ENCODE measurements at regions not wholly inside any gene's neighbourhood (a gene's known extent, or its start where the extent isn't known, plus 50 kb on each side); places are given as distances from the start of the nearest gene placed in this dataset.

- H3K4me1 Mint-ChIP-seq (ENCODE audit: low read depth), result no peaks in the 10 kb centered on the region
- H3K4me3 Mint-ChIP-seq (ENCODE audit: low read depth), result no peak overlapping the region
- TF ChIP-seq, protein P1, sequence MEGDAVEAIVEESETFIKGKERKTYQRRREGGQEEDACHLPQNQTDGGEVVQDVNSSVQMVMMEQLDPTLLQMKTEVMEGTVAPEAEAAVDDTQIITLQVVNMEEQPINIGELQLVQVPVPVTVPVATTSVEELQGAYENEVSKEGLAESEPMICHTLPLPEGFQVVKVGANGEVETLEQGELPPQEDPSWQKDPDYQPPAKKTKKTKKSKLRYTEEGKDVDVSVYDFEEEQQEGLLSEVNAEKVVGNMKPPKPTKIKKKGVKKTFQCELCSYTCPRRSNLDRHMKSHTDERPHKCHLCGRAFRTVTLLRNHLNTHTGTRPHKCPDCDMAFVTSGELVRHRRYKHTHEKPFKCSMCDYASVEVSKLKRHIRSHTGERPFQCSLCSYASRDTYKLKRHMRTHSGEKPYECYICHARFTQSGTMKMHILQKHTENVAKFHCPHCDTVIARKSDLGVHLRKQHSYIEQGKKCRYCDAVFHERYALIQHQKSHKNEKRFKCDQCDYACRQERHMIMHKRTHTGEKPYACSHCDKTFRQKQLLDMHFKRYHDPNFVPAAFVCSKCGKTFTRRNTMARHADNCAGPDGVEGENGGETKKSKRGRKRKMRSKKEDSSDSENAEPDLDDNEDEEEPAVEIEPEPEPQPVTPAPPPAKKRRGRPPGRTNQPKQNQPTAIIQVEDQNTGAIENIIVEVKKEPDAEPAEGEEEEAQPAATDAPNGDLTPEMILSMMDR (IDR thresholded peaks at IDR 0.05; ENCODE audit: unreplicated experiment), result no peak
- H3K36me3 Mint-ChIP-seq (ENCODE audit: insufficient read depth), result no peaks in the 10 kb centered on the region
- H3K27me3 Mint-ChIP-seq, result no peaks in the 10 kb centered on the region
- no peaks in the 10 kb centered on the region for H3K9me3 Mint-ChIP-seq (ENCODE audit: low read depth)
- H3K27ac Mint-ChIP-seq, result no peak overlapping the region
- no peak for DNase-seq (ENCODE audit: low spot score, unreplicated experiment)
These were observed 672.5 kb upstream of the PCDH20 start for GRCh38 chr13:62088165-62088564.

- no peaks in the 10 kb centered on the region for H3K27me3 Mint-ChIP-seq
- H3K4me3 Mint-ChIP-seq (ENCODE audit: low read depth), result no peak overlapping the region
- H3K9me3 Mint-ChIP-seq (ENCODE audit: low read depth), result no peaks in the 10 kb centered on the region
- DNase-seq (ENCODE audit: low spot score, unreplicated experiment), result no peak
- no peaks in the 10 kb centered on the region for H3K36me3 Mint-ChIP-seq (ENCODE audit: insufficient read depth)
- H3K27ac Mint-ChIP-seq, result no peak overlapping the region
- TF ChIP-seq, protein P1 (IDR thresholded peaks at IDR 0.05; ENCODE audit: unreplicated experiment), result no peak
- H3K4me1 Mint-ChIP-seq (ENCODE audit: low read depth), result no peaks in the 10 kb centered on the region
These were observed 671.5 kb upstream of the PCDH20 start for GRCh38 chr13:62087124-62087523.

GRCh38 chr13:62085337-62086229 is 669.9 kb upstream of the PCDH20 start:
- TF ChIP-seq, protein P1 (IDR thresholded peaks at IDR 0.05; ENCODE audit: unreplicated experiment), result no peak
- H3K27me3 Mint-ChIP-seq, result no peaks in the 10 kb centered on the region
- H3K4me1 Mint-ChIP-seq (ENCODE audit: low read depth), result no peaks in the 10 kb centered on the region
- no peaks in the 10 kb centered on the region for H3K9me3 Mint-ChIP-seq (ENCODE audit: low read depth)
- no peak overlapping the region for H3K27ac Mint-ChIP-seq
- DNase-seq (ENCODE audit: low spot score, unreplicated experiment), result no peak
- H3K4me3 Mint-ChIP-seq (ENCODE audit: low read depth), result no peak overlapping the region
- no peaks in the 10 kb centered on the region for H3K36me3 Mint-ChIP-seq (ENCODE audit: insufficient read depth)

GRCh38 chr13:62084728-62085127 is 669.1 kb upstream of the PCDH20 start:
- H3K27ac Mint-ChIP-seq, result no peak overlapping the region
- no peaks in the 10 kb centered on the region for H3K4me1 Mint-ChIP-seq (ENCODE audit: low read depth)
- DNase-seq (ENCODE audit: low spot score, unreplicated experiment), result no peak
- no peaks in the 10 kb centered on the region for H3K27me3 Mint-ChIP-seq
- no peaks in the 10 kb centered on the region for H3K9me3 Mint-ChIP-seq (ENCODE audit: low read depth)
- TF ChIP-seq, protein P1 (IDR thresholded peaks at IDR 0.05; ENCODE audit: unreplicated experiment), result no peak
- no peaks in the 10 kb centered on the region for H3K36me3 Mint-ChIP-seq (ENCODE audit: insufficient read depth)
- no peak overlapping the region for H3K4me3 Mint-ChIP-seq (ENCODE audit: low read depth)

- no peak for DNase-seq (ENCODE audit: low spot score, unreplicated experiment)
- Mint-ChIP-seq H3K36me3 (ENCODE audit: insufficient read depth) (no peaks in the 10 kb centered on the region), H3K4me1 (ENCODE audit: low read depth) (no peaks in the 10 kb centered on the region), H3K27me3 (no peaks in the 10 kb centered on the region), H3K9me3 (ENCODE audit: low read depth) (peaks cover 8% of the 10 kb centered on the region), H3K4me3 (ENCODE audit: low read depth) (no peak overlapping the region), H3K27ac (no peak overlapping the region)
- TF ChIP-seq, protein P1 (IDR thresholded peaks at IDR 0.05; ENCODE audit: unreplicated experiment), result no peak
These were observed 652.2 kb upstream of the PCDH20 start for GRCh38 chr13:62067821-62068220.
